ENCODE measurements at regions not wholly inside any gene's neighbourhood (a gene's known extent, or its start where the extent isn't known, plus 50 kb on each side); places are given as distances from the start of the nearest gene placed in this dataset.

- TF ChIP-seq CTCF (IDR thresholded peaks at IDR 0.05; ENCODE audit: control extremely low read depth, extremely low read depth, low read depth, missing control alignments): no peak
- CTCF ChIA-PET: interaction anchor here (1.3 kb wide), 1 partner anchor 18 kb away, joined by 3 read pairs; no protein-coding TSS in a partner anchor
- POLR2A ChIA-PET: no interaction called here
- no peak for DNase-seq (ENCODE audit: extremely low spot score)
Observed at GRCh38 chr5:68033029-68033428, 182.5 kb upstream of the PIK3R1 start.

GRCh38 chr5:68032216-68032762, 183.3 kb upstream of the PIK3R1 start:
- POLR2A ChIA-PET: no interaction called here

GRCh38 chr5:68028131-68028727, 187.3 kb upstream of the PIK3R1 start:
- ChIA-PET CTCF (no interaction called here), POLR2A (no interaction called here)
- DNase-seq (ENCODE audit: extremely low spot score): no peak
- no peak for TF ChIP-seq CTCF (IDR thresholded peaks at IDR 0.05; ENCODE audit: control extremely low read depth, extremely low read depth, low read depth, missing control alignments)

More at GRCh38 chr5:68032216-68032762, 183.3 kb upstream of the PIK3R1 start:
- CTCF ChIA-PET: no interaction called here
- DNase-seq (ENCODE audit: extremely low spot score): no peak
- no peak for TF ChIP-seq CTCF (IDR thresholded peaks at IDR 0.05; ENCODE audit: control extremely low read depth, extremely low read depth, low read depth, missing control alignments)

GRCh38 chr5:68027519-68027918, 188.0 kb upstream of the PIK3R1 start:
- CTCF ChIA-PET: interaction anchor here (1.4 kb wide), 1 partner anchor 8 kb away, joined by 3 read pairs; no protein-coding TSS in a partner anchor
- TF ChIP-seq CTCF (IDR thresholded peaks at IDR 0.05; ENCODE audit: control extremely low read depth, extremely low read depth, low read depth, missing control alignments): no peak
- no peak for DNase-seq (ENCODE audit: extremely low spot score)
- POLR2A ChIA-PET: no interaction called here

- TF ChIP-seq CTCF (IDR thresholded peaks at IDR 0.05; ENCODE audit: control extremely low read depth, extremely low read depth, low read depth, missing control alignments): no peak
- DNase-seq (ENCODE audit: extremely low spot score): no peak
- ChIA-PET POLR2A (no interaction called here), CTCF (interaction anchor here (0.8 to 1.4 kb wide), 4 partner anchors 9 to 50 kb away, joined by 3 to 4 read pairs (median 3); no protein-coding TSS in a partner anchor)
Observed at GRCh38 chr5:68026092-68026885, 189.3 kb upstream of the PIK3R1 start.

- TF ChIP-seq CTCF (IDR thresholded peaks at IDR 0.05; ENCODE audit: control extremely low read depth, extremely low read depth, low read depth, missing control alignments): no peak
- ChIA-PET POLR2A (no interaction called here), CTCF (interaction anchor here (1.0 kb wide), 1 partner anchor 19 kb away, joined by 3 read pairs; no protein-coding TSS in a partner anchor)
Observed at GRCh38 chr5:68024426-68024825, 191.1 kb upstream of the PIK3R1 start.

More at GRCh38 chr5:68024426-68024825, 191.1 kb upstream of the PIK3R1 start:
- no peak for DNase-seq (ENCODE audit: extremely low spot score)

Data from GM10248 (cell line).